Astrocyte (in vitro differentiated cells and primary cell): ENCODE measurements at regions not wholly inside any gene's neighbourhood (a gene's known extent, or its start where the extent isn't known, plus 50 kb on each side); places are given as distances from the start of the nearest gene placed in this dataset.

ENCODE experiments used
- DNase-seq: peaks from one replicate; pipeline ENCODE4 v3.0.0-alpha.2; 2010; ENCODE audit warnings: low read depth
- FAIRE-seq: peaks from 2 replicates; lab custom pipeline; 2011; peaks lifted over from hg19 to GRCh38; lab: Jason Lieb, UNC
- H2AFZ ChIP-seq: 2 replicates; pipeline ENCODE4 v1.6.0; 2012; ENCODE audit warnings: low read depth, low read length, inconsistent platforms
- H3K27ac ChIP-seq: 2 replicates; pipeline ENCODE4 v1.5.1; 2011; ENCODE audit warnings: low read depth, low read length, inconsistent platforms
- H3K27me3 ChIP-seq: 2 replicates; pipeline ENCODE4 v1.6.0; 2011; ENCODE audit warnings: low read length, inconsistent platforms; ENCODE audit not compliant: insufficient read depth
- H3K36me3 ChIP-seq: 2 replicates; pipeline ENCODE4 v1.5.1; 2011; ENCODE audit warnings: low read length, inconsistent platforms; ENCODE audit not compliant: insufficient read depth
- H3K4me1 ChIP-seq: 2 replicates; pipeline ENCODE4 v1.5.1; 2011; ENCODE audit warnings: low read length, inconsistent platforms; ENCODE audit not compliant: insufficient read depth
- H3K4me2 ChIP-seq: 2 replicates; pipeline ENCODE4 v1.6.0; 2012; ENCODE audit warnings: low read length, inconsistent platforms
- H3K4me3 ChIP-seq: 2 replicates; pipeline ENCODE4 v1.5.1; 2011; ENCODE audit warnings: low read depth, mild to moderate bottlenecking, low read length, inconsistent platforms; ENCODE audit not compliant: insufficient read depth
- H3K79me2 ChIP-seq: 2 replicates; pipeline ENCODE4 v1.6.0; 2012; ENCODE audit warnings: mild to moderate bottlenecking, low read length, inconsistent platforms; ENCODE audit not compliant: insufficient read depth
- H3K9ac ChIP-seq: 2 replicates; pipeline ENCODE4 v1.6.0; 2012; ENCODE audit warnings: mild to moderate bottlenecking, low read length, inconsistent platforms
- H3K9me3 ChIP-seq: 2 replicates; pipeline ENCODE4 v1.5.1; 2012; ENCODE audit warnings: low read depth, mild to moderate bottlenecking, low read length, inconsistent platforms; ENCODE audit not compliant: insufficient read depth
- H4K20me1 ChIP-seq: 2 replicates; pipeline ENCODE4 v1.6.0; 2012; ENCODE audit warnings: low read length, inconsistent platforms; ENCODE audit not compliant: insufficient read depth
- H3K27ac Mint-ChIP-seq: one replicate; pipeline ENCODE4 v1.8.0; 2021; ENCODE audit warnings: mild to moderate bottlenecking, mixed read lengths; ENCODE audit not compliant: unreplicated experiment
- H3K27me3 Mint-ChIP-seq: one replicate; pipeline ENCODE4 v1.8.0; 2021; ENCODE audit warnings: low read depth, mixed read lengths; ENCODE audit not compliant: unreplicated experiment
- H3K36me3 Mint-ChIP-seq: one replicate; pipeline ENCODE4 v1.8.0; 2021; ENCODE audit warnings: low read depth, mixed read lengths; ENCODE audit not compliant: unreplicated experiment
- H3K4me1 Mint-ChIP-seq: one replicate; pipeline ENCODE4 v1.8.0; 2021; ENCODE audit warnings: low read depth, mixed read lengths; ENCODE audit not compliant: unreplicated experiment
- H3K4me3 Mint-ChIP-seq: one replicate; pipeline ENCODE4 v1.8.0; 2021; ENCODE audit warnings: mild to moderate bottlenecking, moderate library complexity, mixed read lengths; ENCODE audit not compliant: unreplicated experiment
- H3K9me3 Mint-ChIP-seq: one replicate; pipeline ENCODE4 v1.8.0; 2021; ENCODE audit warnings: mild to moderate bottlenecking, mixed read lengths; ENCODE audit not compliant: unreplicated experiment
- EZH2 ChIP-seq: IDR thresholded peaks from 2 replicates; pipeline ENCODE4 v1.6.1; 2012; ENCODE audit warnings: mild to moderate bottlenecking, low read length, inconsistent platforms; ENCODE audit not compliant: insufficient read depth
- TF ChIP-seq, protein P1 (sequence below): IDR thresholded peaks from 2 replicates; pipeline ENCODE4 v1.5.1; 2011; ENCODE audit warnings: low read depth, mild to moderate bottlenecking, inconsistent platforms, low read length, moderate library complexity; ENCODE audit not compliant: insufficient read depth

DNA sequence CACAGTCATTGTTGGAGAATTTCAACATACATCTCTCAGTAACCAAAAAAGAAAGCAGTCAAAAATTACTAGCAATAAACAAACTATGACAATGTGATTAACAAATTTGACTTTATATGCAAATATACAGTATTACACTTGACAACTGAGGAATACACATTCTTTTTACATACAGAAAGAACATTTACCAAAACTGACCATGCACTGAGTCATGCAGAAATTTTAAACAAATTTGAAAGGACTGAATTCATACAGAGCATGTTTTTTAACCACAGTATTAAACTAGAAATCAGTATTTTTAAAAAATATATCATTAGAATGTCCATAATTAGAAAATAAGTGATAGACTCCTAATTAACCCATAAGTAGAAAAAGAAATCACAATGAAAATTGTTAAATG, 420.1 kb downstream of the TBC1D4 start:
- Mint-ChIP-seq H3K27ac (no peak overlapping the region), H3K4me1 (no peaks in the 10 kb centered on the region), H3K27me3 (no peaks in the 10 kb centered on the region), H3K9me3 (no peaks in the 10 kb centered on the region), H3K4me3 (no peak overlapping the region), H3K36me3 (no peaks in the 10 kb centered on the region)
- DNase-seq (no peak), FAIRE-seq (no peak)
- Histone ChIP-seq H3K4me2 (no peak overlapping the region), H3K27ac (no peak overlapping the region), H3K36me3 (no peaks in the 10 kb centered on the region), H4K20me1 (no peaks in the 10 kb centered on the region), H3K27me3 (no peaks in the 10 kb centered on the region), H3K79me2 (no peaks in the 10 kb centered on the region), H3K4me3 (no peak overlapping the region), H3K9me3 (no peaks in the 10 kb centered on the region), H3K4me1 (no peaks in the 10 kb centered on the region), H2AFZ (no peak overlapping the region), H3K9ac (no peak overlapping the region)
- no peak for TF ChIP-seq EZH2
- TF ChIP-seq, protein P1, sequence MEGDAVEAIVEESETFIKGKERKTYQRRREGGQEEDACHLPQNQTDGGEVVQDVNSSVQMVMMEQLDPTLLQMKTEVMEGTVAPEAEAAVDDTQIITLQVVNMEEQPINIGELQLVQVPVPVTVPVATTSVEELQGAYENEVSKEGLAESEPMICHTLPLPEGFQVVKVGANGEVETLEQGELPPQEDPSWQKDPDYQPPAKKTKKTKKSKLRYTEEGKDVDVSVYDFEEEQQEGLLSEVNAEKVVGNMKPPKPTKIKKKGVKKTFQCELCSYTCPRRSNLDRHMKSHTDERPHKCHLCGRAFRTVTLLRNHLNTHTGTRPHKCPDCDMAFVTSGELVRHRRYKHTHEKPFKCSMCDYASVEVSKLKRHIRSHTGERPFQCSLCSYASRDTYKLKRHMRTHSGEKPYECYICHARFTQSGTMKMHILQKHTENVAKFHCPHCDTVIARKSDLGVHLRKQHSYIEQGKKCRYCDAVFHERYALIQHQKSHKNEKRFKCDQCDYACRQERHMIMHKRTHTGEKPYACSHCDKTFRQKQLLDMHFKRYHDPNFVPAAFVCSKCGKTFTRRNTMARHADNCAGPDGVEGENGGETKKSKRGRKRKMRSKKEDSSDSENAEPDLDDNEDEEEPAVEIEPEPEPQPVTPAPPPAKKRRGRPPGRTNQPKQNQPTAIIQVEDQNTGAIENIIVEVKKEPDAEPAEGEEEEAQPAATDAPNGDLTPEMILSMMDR = no peak

- FAIRE-seq (no peak), DNase-seq (no peak)
- no peaks in the 10 kb centered on the region for H3K79me2 ChIP-seq
- no peak overlapping the region for H3K4me3 ChIP-seq
- no peak overlapping the region for H3K27ac Mint-ChIP-seq
- H3K27me3 Mint-ChIP-seq = no peaks in the 10 kb centered on the region
- H4K20me1 ChIP-seq = no peaks in the 10 kb centered on the region
- H3K27me3 ChIP-seq = no peaks in the 10 kb centered on the region
- H3K27ac ChIP-seq = no peak overlapping the region
- no peaks in the 10 kb centered on the region for H3K9me3 ChIP-seq
- no peaks in the 10 kb centered on the region for H3K4me1 ChIP-seq
- H2AFZ ChIP-seq = no peak overlapping the region
- H3K36me3 ChIP-seq = no peaks in the 10 kb centered on the region
- H3K4me3 Mint-ChIP-seq = no peak overlapping the region
- no peak overlapping the region for H3K9ac ChIP-seq
- no peak overlapping the region for H3K4me2 ChIP-seq
- no peaks in the 10 kb centered on the region for H3K36me3 Mint-ChIP-seq
- TF ChIP-seq, protein P1 = no peak
- TF ChIP-seq EZH2 = no peak
- H3K4me1 Mint-ChIP-seq = peaks cover 18% of the 10 kb centered on the region
- no peaks in the 10 kb centered on the region for H3K9me3 Mint-ChIP-seq
These were observed 426.7 kb downstream of the TBC1D4 start for GRCh38 chr13:75055296-75055695.

GRCh38 chr13:75052616-75053015, 429.4 kb downstream of the TBC1D4 start:
- no peak overlapping the region for H3K4me3 Mint-ChIP-seq
- H3K79me2 ChIP-seq = no peaks in the 10 kb centered on the region
- H4K20me1 ChIP-seq = no peaks in the 10 kb centered on the region
- H3K9me3 Mint-ChIP-seq = peaks cover 2% of the 10 kb centered on the region
- no peak for FAIRE-seq
- no peaks in the 10 kb centered on the region for H3K27me3 Mint-ChIP-seq
- H3K9ac ChIP-seq = no peak overlapping the region
- no peaks in the 10 kb centered on the region for H3K36me3 Mint-ChIP-seq
- no peak for DNase-seq
- H3K4me1 Mint-ChIP-seq = peaks cover 32% of the 10 kb centered on the region
- TF ChIP-seq, protein P1 = no peak
- no peak for TF ChIP-seq EZH2
- no peaks in the 10 kb centered on the region for H3K27me3 ChIP-seq
- no peak overlapping the region for H2AFZ ChIP-seq
- no peaks in the 10 kb centered on the region for H3K4me1 ChIP-seq
- H3K9me3 ChIP-seq = no peaks in the 10 kb centered on the region
- H3K4me3 ChIP-seq = no peak overlapping the region
- H3K36me3 ChIP-seq = no peaks in the 10 kb centered on the region
- H3K4me2 ChIP-seq = no peak overlapping the region
- H3K27ac ChIP-seq = no peak overlapping the region
- no peak overlapping the region for H3K27ac Mint-ChIP-seq
